Common myeloid progenitor, CD34-positive (primary cell): ENCODE measurements at regions not wholly inside any gene's neighbourhood (a gene's known extent, or its start where the extent isn't known, plus 50 kb on each side); places are given as distances from the start of the nearest gene placed in this dataset.
A peak's percentile ranks its signal among the peaks of the same experiment; 100 is the strongest.

Experiments
- CTCF ChIA-PET: fragments of 350-600 bp; sonication (Branson Sonifier 250); formaldehyde crosslinking; loops from one replicate; lab custom pipeline; 2021; ENCODE audit warnings: antibody characterized with exemption; lab: Charles Lee
- POLR2A ChIA-PET: fragments of 350-600 bp; sonication (Branson Sonifier 250); formaldehyde crosslinking; loops from one replicate; lab custom pipeline; 2021; ENCODE audit warnings: antibody characterized with exemption; lab: Charles Lee
- DNase-seq, 3 donors: peaks; one replicate each; pipeline versions ENCODE4 v3.0.0 to v3.0.0-alpha.2; 2013
- H3K27ac ChIP-seq, 2 experiments: 1 replicate in 1 of 2; 2 replicates in 1 of 2; pipeline ENCODE4 v1.7.0; 2013; ENCODE audit warnings: inconsistent platforms in 2 of 2, low read length in 2 of 2, mild to moderate bottlenecking in 2 of 2, low read depth in 1 of 2, moderate library complexity in 1 of 2; ENCODE audit not compliant: severe bottlenecking in 2 of 2, insufficient read depth in 1 of 2, poor library complexity in 1 of 2
- H3K27me3 ChIP-seq, 5 experiments: replicated peaks in 2 of 5; 1 replicate in 3 of 5; 2 replicates in 2 of 5; pipeline versions ENCODE4 v1.6.1 to v1.7.0; 2013; ENCODE audit warnings: low read length in 4 of 5, mild to moderate bottlenecking in 2 of 5, moderate library complexity in 2 of 5, inconsistent platforms in 1 of 5; ENCODE audit not compliant: insufficient read depth in 5 of 5, control insufficient read depth in 4 of 5
- H3K36me3 ChIP-seq, 4 experiments: 1 replicate in 2 of 4; 2 replicates in 2 of 4; pipeline versions ENCODE4 v1.6.1 to v1.7.0; 2013; ENCODE audit warnings: low read length in 3 of 4, control low read depth in 1 of 4, mild to moderate bottlenecking in 1 of 4; ENCODE audit not compliant: control insufficient read depth in 4 of 4, insufficient read depth in 4 of 4
- H3K4me1 ChIP-seq, 4 experiments: 1 replicate in 3 of 4; 2 replicates in 1 of 4; pipeline versions ENCODE4 v1.6.1 to v1.7.1; 2013; ENCODE audit warnings: low read length in 3 of 4, mild to moderate bottlenecking in 3 of 4, control low read depth in 1 of 4, inconsistent platforms in 1 of 4, moderate library complexity in 1 of 4; ENCODE audit not compliant: control insufficient read depth in 4 of 4, insufficient read depth in 4 of 4; ENCODE audit errors: control extremely low read depth in 1 of 4
- H3K4me3 ChIP-seq, 7 experiments: 1 replicate in 4 of 7; 2 replicates in 3 of 7; pipeline versions ENCODE4 v1.5.1 to v1.7.0; 2013; ENCODE audit warnings: mild to moderate bottlenecking in 7 of 7, low read length in 6 of 7, moderate library complexity in 6 of 7, inconsistent platforms in 2 of 7, low read depth in 2 of 7, control low read depth in 1 of 7; ENCODE audit not compliant: insufficient read depth in 4 of 7, control insufficient read depth in 1 of 7; ENCODE audit errors: extremely low read depth in 1 of 7
- H3K9me3 ChIP-seq, 5 experiments: 1 replicate in 4 of 5; 2 replicates in 1 of 5; pipeline versions ENCODE4 v1.6.1 to v1.7.1; 2013; ENCODE audit warnings: low read length in 4 of 5, mild to moderate bottlenecking in 2 of 5, inconsistent platforms in 1 of 5, low read depth in 1 of 5, moderate library complexity in 1 of 5; ENCODE audit not compliant: control insufficient read depth in 4 of 5, insufficient read depth in 2 of 5; ENCODE audit errors: control extremely low read depth in 1 of 5
- WGBS: methylation state at CpG from one replicate; pipeline ENCODE4 v1.1.5; 2013; ENCODE audit not compliant: insufficient coverage; 5-methylcytosine and 5-hydroxymethylcytosine counted together

GRCh38 chr1:21365036-21365435, 74.8 kb upstream of the ECE1 start:
- Histone ChIP-seq H3K4me3 (no peak overlapping the region), H3K36me3 (no peaks in the 10 kb centered on the region), H3K9me3 (no peaks in the 10 kb centered on the region), H3K27ac (no peak overlapping the region), H3K27me3 (no peaks in the 10 kb centered on the region), H3K4me1 (peaks cover 0 to 8% (median 2%) of the 10 kb centered on the region in 4 experiments)
- CTCF ChIA-PET = interaction anchor here (1.0 to 9.5 kb wide), 12 partner anchors 10 to 148 kb away, joined by 3 to 159 read pairs (median 6); no protein-coding TSS in a partner anchor
- POLR2A ChIA-PET = interaction anchor here (0.6 to 0.7 kb wide), 2 partner anchors 24 to 125 kb away, joined by 3 read pairs; no protein-coding TSS in a partner anchor
- peak in 2 of 3 donors; percentile 48 to 66 for DNase-seq

GRCh38 chr1:21362096-21362495, 71.8 kb upstream of the ECE1 start:
- ChIA-PET POLR2A (no interaction called here), CTCF (no interaction called here)
- WGBS = 88% methylated on average over 2 of the region's 3 CpGs

GRCh38 chr1:21361506-21361905, 71.2 kb upstream of the ECE1 start:
- ChIA-PET POLR2A (no interaction called here), CTCF (interaction anchor here (0.9 to 2.1 kb wide), 3 partner anchors 24 to 106 kb away, joined by 3 to 9 read pairs (median 5); no protein-coding TSS in a partner anchor)
- Histone ChIP-seq H3K27ac (no peak overlapping the region), H3K4me3 (no peak overlapping the region), H3K27me3 (no peaks in the 10 kb centered on the region), H3K4me1 (peaks cover 0 to 6% (median 2%) of the 10 kb centered on the region in 4 experiments), H3K36me3 (no peaks in the 10 kb centered on the region), H3K9me3 (no peaks in the 10 kb centered on the region)
- 88% methylated on average over 3 of the region's 5 CpGs for WGBS
- no peak for DNase-seq

More at GRCh38 chr1:21362096-21362495, 71.8 kb upstream of the ECE1 start:
- H3K27ac ChIP-seq = no peak overlapping the region
- no peaks in the 10 kb centered on the region for H3K27me3 ChIP-seq
- H3K36me3 ChIP-seq = no peaks in the 10 kb centered on the region
- peaks cover 0 to 6% (median 2%) of the 10 kb centered on the region in 4 experiments for H3K4me1 ChIP-seq
- H3K4me3 ChIP-seq = no peak overlapping the region
- no peak for DNase-seq
- no peaks in the 10 kb centered on the region for H3K9me3 ChIP-seq

- no peaks in the 10 kb centered on the region for H3K27me3 ChIP-seq
- CTCF ChIA-PET = interaction anchor here (1.4 to 1.6 kb wide), 2 partner anchors 12 to 23 kb away, joined by 3 to 4 read pairs; no protein-coding TSS in a partner anchor
- no peaks in the 10 kb centered on the region for H3K36me3 ChIP-seq
- 83% methylated on average over 3 of the region's 5 CpGs for WGBS
- no peaks in the 10 kb centered on the region for H3K9me3 ChIP-seq
- H3K4me1 ChIP-seq = no peaks in the 10 kb centered on the region
- POLR2A ChIA-PET = no interaction called here
- no peak for DNase-seq
- H3K4me3 ChIP-seq = no peak overlapping the region
- no peak overlapping the region for H3K27ac ChIP-seq
These were observed 66.9 kb upstream of the ECE1 start for GRCh38 chr1:21357161-21357560.

- CTCF ChIA-PET = interaction anchor here (0.6 to 3.3 kb wide), 6 partner anchors 10 to 153 kb away, joined by 3 to 11 read pairs (median 3); no protein-coding TSS in a partner anchor
- POLR2A ChIA-PET = no interaction called here
- H3K9me3 ChIP-seq = no peaks in the 10 kb centered on the region
- no peak for DNase-seq
- WGBS = 97% methylated on average over 5 of the region's 6 CpGs
- H3K36me3 ChIP-seq = no peaks in the 10 kb centered on the region
- H3K27me3 ChIP-seq = no peaks in the 10 kb centered on the region
- H3K4me1 ChIP-seq = no peaks in the 10 kb centered on the region
- H3K27ac ChIP-seq = no peak overlapping the region
- H3K4me3 ChIP-seq = no peak overlapping the region
These were observed 65.7 kb upstream of the ECE1 start for GRCh38 chr1:21355956-21356355.

GRCh38 chr1:21352586-21352985, 62.3 kb upstream of the ECE1 start:
- Histone ChIP-seq H3K27ac (no peak overlapping the region), H3K4me3 (no peak overlapping the region), H3K9me3 (no peaks in the 10 kb centered on the region), H3K36me3 (no peaks in the 10 kb centered on the region), H3K4me1 (no peaks in the 10 kb centered on the region), H3K27me3 (peaks cover 0 to 6% (median 2%) of the 10 kb centered on the region in 5 experiments)
- CTCF ChIA-PET = interaction anchor here (0.7 to 3.3 kb wide), 5 partner anchors 13 to 83 kb away, joined by 3 to 11 read pairs (median 3); no protein-coding TSS in a partner anchor
- POLR2A ChIA-PET = no interaction called here
- no peak for DNase-seq

GRCh38 chr1:21351901-21352300, 61.6 kb upstream of the ECE1 start:
- H3K9me3 ChIP-seq = no peaks in the 10 kb centered on the region
- DNase-seq = no peak
- H3K27me3 ChIP-seq = peaks cover 0 to 13% (median 2%) of the 10 kb centered on the region in 5 experiments
- no peak overlapping the region for H3K27ac ChIP-seq
- ChIA-PET POLR2A (interaction anchor here (0.6 kb wide), 1 partner anchor 152 kb away, joined by 3 read pairs; no protein-coding TSS in a partner anchor), CTCF (interaction anchor here (0.7 to 1.4 kb wide), 3 partner anchors 14 to 134 kb away, joined by 3 read pairs; no protein-coding TSS in a partner anchor)
- no peaks in the 10 kb centered on the region for H3K36me3 ChIP-seq
- no peak overlapping the region for H3K4me3 ChIP-seq
- H3K4me1 ChIP-seq = no peaks in the 10 kb centered on the region
- WGBS = 70% methylated on average over 2 of the region's 6 CpGs
